GM23338 (cell line): ENCODE measurements at regions not wholly inside any gene's neighbourhood (a gene's known extent, or its start where the extent isn't known, plus 50 kb on each side); places are given as distances from the start of the nearest gene placed in this dataset.

Experiments
- CREB1 ChIP-seq: fragments of 250-450 bp; sonication (Bioruptor Pico); IDR thresholded peaks from 2 replicates; pipeline ENCODE4 v1.5.0; 2020; ENCODE audit warnings: low read depth, mild to moderate bottlenecking, moderate library complexity
- POLR2AphosphoS5 ChIP-seq: IDR thresholded peaks from 2 replicates; pipeline ENCODE4 v1.6.1; 2016; ENCODE audit warnings: antibody characterized with exemption, low read depth
- TF ChIP-seq, protein P1 (sequence below), 2 experiments: fragments of 200-600 bp in 1 of 2; sonication (generic) in 1 of 2; conservative IDR thresholded peaks; 2 replicates each; pipeline versions ENCODE4 v1.5.1 to v1.6.1; 2016 to 2017; ENCODE audit warnings: antibody characterized with exemption in 2 of 2, low read depth in 2 of 2, mild to moderate bottlenecking in 2 of 2, moderate library complexity in 1 of 2

DNA sequence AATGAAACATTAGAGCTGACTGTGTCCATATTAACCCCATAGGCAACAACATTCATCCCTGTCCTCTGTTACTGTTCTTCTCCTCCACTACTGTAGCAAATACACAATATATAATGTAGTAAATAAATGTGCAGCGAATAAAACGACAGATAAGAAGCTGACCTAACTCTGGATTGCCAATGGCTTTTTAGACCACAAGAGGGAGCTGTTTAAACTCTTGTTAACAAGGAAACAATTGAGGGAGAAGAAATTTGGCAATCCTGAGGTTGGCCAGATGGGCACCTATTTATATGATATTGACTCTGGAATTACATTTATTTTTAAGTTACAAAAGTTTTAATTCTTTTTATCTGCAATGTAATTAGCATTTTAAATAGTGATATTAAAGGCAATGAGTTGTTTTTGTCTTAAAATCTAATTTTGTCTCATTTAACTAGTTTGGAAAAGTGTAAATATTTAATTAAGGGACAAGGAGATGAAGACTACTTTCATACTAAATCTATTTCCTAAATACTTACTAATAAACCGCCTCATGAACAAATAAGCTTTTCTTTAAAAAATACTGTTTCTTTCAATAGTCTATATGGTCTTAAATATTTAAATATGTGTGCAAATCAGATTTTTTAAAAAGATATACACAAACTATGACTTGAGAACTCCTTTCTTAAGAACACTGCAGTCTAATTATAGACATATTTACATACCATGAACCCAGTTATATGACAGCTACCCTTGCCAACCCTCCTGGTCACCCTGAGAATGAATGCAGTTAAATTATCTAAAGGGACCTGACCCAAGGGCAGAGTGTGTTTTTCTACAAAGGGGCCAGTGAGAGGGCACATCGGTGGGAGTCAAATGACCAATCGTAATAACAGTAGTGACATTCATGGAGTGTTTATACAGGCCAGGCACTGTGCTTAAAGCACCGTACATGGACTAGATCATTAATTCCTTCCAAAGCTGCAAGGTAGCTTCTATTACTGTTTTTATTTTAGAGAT lies 52.9 kb upstream of the HPF1 start:
- no peak for TF ChIP-seq POLR2AphosphoS5
- TF ChIP-seq, protein P1, sequence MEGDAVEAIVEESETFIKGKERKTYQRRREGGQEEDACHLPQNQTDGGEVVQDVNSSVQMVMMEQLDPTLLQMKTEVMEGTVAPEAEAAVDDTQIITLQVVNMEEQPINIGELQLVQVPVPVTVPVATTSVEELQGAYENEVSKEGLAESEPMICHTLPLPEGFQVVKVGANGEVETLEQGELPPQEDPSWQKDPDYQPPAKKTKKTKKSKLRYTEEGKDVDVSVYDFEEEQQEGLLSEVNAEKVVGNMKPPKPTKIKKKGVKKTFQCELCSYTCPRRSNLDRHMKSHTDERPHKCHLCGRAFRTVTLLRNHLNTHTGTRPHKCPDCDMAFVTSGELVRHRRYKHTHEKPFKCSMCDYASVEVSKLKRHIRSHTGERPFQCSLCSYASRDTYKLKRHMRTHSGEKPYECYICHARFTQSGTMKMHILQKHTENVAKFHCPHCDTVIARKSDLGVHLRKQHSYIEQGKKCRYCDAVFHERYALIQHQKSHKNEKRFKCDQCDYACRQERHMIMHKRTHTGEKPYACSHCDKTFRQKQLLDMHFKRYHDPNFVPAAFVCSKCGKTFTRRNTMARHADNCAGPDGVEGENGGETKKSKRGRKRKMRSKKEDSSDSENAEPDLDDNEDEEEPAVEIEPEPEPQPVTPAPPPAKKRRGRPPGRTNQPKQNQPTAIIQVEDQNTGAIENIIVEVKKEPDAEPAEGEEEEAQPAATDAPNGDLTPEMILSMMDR (conservative IDR thresholded peaks at IDR 0.05; ENCODE audit: low read depth in 2 of 2): peak; percentile 81 to 98
- TF ChIP-seq CREB1 (CRISPR knock-in tag): no peak
